ENCODE measurements at regions not wholly inside any gene's neighbourhood (a gene's known extent, or its start where the extent isn't known, plus 50 kb on each side); places are given as distances from the start of the nearest gene placed in this dataset.

- Mint-ChIP-seq H3K27ac (no peak overlapping the region), H3K9me3 (peaks cover 4% of the 10 kb centered on the region), H3K4me1 (no peaks in the 10 kb centered on the region), H3K27me3 (ENCODE audit: low read depth, poor library complexity) (peaks cover 8% of the 10 kb centered on the region), H3K36me3 (ENCODE audit: low read depth) (no peaks in the 10 kb centered on the region), H3K4me3 (no peak overlapping the region)
- DNase-seq, result no peak
- TF ChIP-seq CTCF (IDR thresholded peaks at IDR 0.05), result no peak
These were observed 86.9 kb upstream of the ANO3 start for GRCh38 chr11:26245046-26245445.

GRCh38 chr11:26247340-26247739, 84.6 kb upstream of the ANO3 start:
- Mint-ChIP-seq H3K9me3 (peaks cover 4% of the 10 kb centered on the region), H3K36me3 (ENCODE audit: low read depth) (no peaks in the 10 kb centered on the region), H3K27ac (no peak overlapping the region), H3K27me3 (ENCODE audit: low read depth, poor library complexity) (peaks cover 3% of the 10 kb centered on the region), H3K4me1 (no peaks in the 10 kb centered on the region), H3K4me3 (no peak overlapping the region)
- TF ChIP-seq CTCF (IDR thresholded peaks at IDR 0.05), result no peak
- DNase-seq, result no peak

- Mint-ChIP-seq H3K36me3 (ENCODE audit: low read depth) (no peaks in the 10 kb centered on the region), H3K27me3 (ENCODE audit: low read depth, poor library complexity) (peaks cover 1% of the 10 kb centered on the region), H3K9me3 (peaks cover 4% of the 10 kb centered on the region), H3K4me1 (no peaks in the 10 kb centered on the region), H3K4me3 (no peak overlapping the region), H3K27ac (no peak overlapping the region)
- no peak for TF ChIP-seq CTCF (IDR thresholded peaks at IDR 0.05)
- DNase-seq, result no peak
These were observed 83.3 kb upstream of the ANO3 start for GRCh38 chr11:26248661-26249060.

- Mint-ChIP-seq H3K4me1 (no peaks in the 10 kb centered on the region), H3K27me3 (ENCODE audit: low read depth, poor library complexity) (peaks cover 2% of the 10 kb centered on the region), H3K36me3 (ENCODE audit: low read depth) (no peaks in the 10 kb centered on the region), H3K4me3 (no peak overlapping the region), H3K27ac (no peak overlapping the region), H3K9me3 (no peaks in the 10 kb centered on the region)
- no peak for DNase-seq
- no peak for TF ChIP-seq CTCF (IDR thresholded peaks at IDR 0.05)
These were observed 77.6 kb upstream of the ANO3 start for GRCh38 chr11:26254378-26254777.

GRCh38 chr11:26263769-26264168, 68.2 kb upstream of the ANO3 start:
- no peaks in the 10 kb centered on the region for H3K36me3 Mint-ChIP-seq (ENCODE audit: low read depth)
- no peak for TF ChIP-seq CTCF (IDR thresholded peaks at IDR 0.05)
- H3K4me3 Mint-ChIP-seq, result no peak overlapping the region
- H3K4me1 Mint-ChIP-seq, result no peaks in the 10 kb centered on the region
- no peak overlapping the region for H3K27ac Mint-ChIP-seq
- no peaks in the 10 kb centered on the region for H3K9me3 Mint-ChIP-seq
- H3K27me3 Mint-ChIP-seq (ENCODE audit: low read depth, poor library complexity), result peaks cover 2% of the 10 kb centered on the region
- DNase-seq, result no peak

GRCh38 chr11:26264266-26264665, 67.7 kb upstream of the ANO3 start:
- no peak for TF ChIP-seq CTCF (IDR thresholded peaks at IDR 0.05)
- no peak for DNase-seq
- peaks cover under 1% of the 10 kb centered on the region for H3K27me3 Mint-ChIP-seq (ENCODE audit: low read depth, poor library complexity)
- H3K4me1 Mint-ChIP-seq, result no peaks in the 10 kb centered on the region
- no peak overlapping the region for H3K27ac Mint-ChIP-seq
- no peak overlapping the region for H3K4me3 Mint-ChIP-seq
- no peaks in the 10 kb centered on the region for H3K9me3 Mint-ChIP-seq
- H3K36me3 Mint-ChIP-seq (ENCODE audit: low read depth), result no peaks in the 10 kb centered on the region

Measured in nephron progenitor cell (in vitro differentiated cells).